Heart left ventricle (tissue), 16 donors: ENCODE measurements at regions not wholly inside any gene's neighbourhood (a gene's known extent, or its start where the extent isn't known, plus 50 kb on each side); places are given as distances from the start of the nearest gene placed in this dataset.
A peak's percentile ranks its signal among the peaks of the same experiment; 100 is the strongest.

Experiments used
- ATAC-seq, 4 donors: fragments of 200-7000 bp; cut with Tn5 transposase; one replicate each; pipeline ENCODE4 v1.9.1; 2020 to 2022; ENCODE audit warnings: moderate library complexity in 4 of 4, mild to moderate bottlenecking in 3 of 4, moderate number of reproducible peaks in 1 of 4
- DNase-seq, 5 donors: peaks; one replicate each; pipeline ENCODE4 v3.0.0-alpha.2; 2020
- H3K27ac ChIP-seq, 12 donors: fragments of 200-600 bp; sonication (generic) in 4 of 12; one replicate each; pipeline versions ENCODE4 v1.5.0 to v1.8.0; 2016 to 2022; ENCODE audit warnings: mild to moderate bottlenecking in 2 of 12
- H3K27me3 ChIP-seq, 9 donors: fragments of 200-600 bp; sonication (generic) in 2 of 9; one replicate each; pipeline versions ENCODE4 v1.5.1 to v1.8.0; 2016 to 2022; ENCODE audit warnings: mild to moderate bottlenecking in 3 of 9
- H3K36me3 ChIP-seq, 9 donors: fragments of 200-600 bp; sonication (generic) in 2 of 9; one replicate each; pipeline versions ENCODE4 v1.5.0 to v1.8.0; 2018 to 2022; ENCODE audit warnings: mild to moderate bottlenecking in 2 of 9
- H3K4me1 ChIP-seq, 12 donors: fragments of 200-600 bp; sonication (generic) in 4 of 12; one replicate each; pipeline versions ENCODE4 v1.5.0 to v1.8.0; 2016 to 2022; ENCODE audit warnings: mild to moderate bottlenecking in 3 of 12
- H3K4me3 ChIP-seq, 12 donors: fragments of 200-600 bp; sonication (generic) in 4 of 12; one replicate each; pipeline versions ENCODE4 v1.5.0 to v1.8.0; 2017 to 2022; ENCODE audit warnings: mild to moderate bottlenecking in 9 of 12, moderate library complexity in 4 of 12
- H3K9me3 ChIP-seq, 12 donors: fragments of 200-600 bp; sonication (generic) in 4 of 12; one replicate each; pipeline versions ENCODE4 v1.5.0 to v1.8.0; 2016 to 2022; ENCODE audit warnings: mild to moderate bottlenecking in 1 of 12
- CTCF ChIP-seq, 12 donors: fragments of 200-600 bp; sonication (generic) in 4 of 12; IDR thresholded peaks; one replicate each; pipeline versions ENCODE4 v1.5.0 to v1.8.0; 2018 to 2022; ENCODE audit warnings: antibody characterized with exemption in 12 of 12, mild to moderate bottlenecking in 5 of 12
- POLR2A ChIP-seq, 2 donors: fragments of 450-650 bp; IDR thresholded peaks; one replicate each; pipeline ENCODE4 v1.6.1; 2017; ENCODE audit warnings: antibody characterized with exemption in 2 of 2, mild to moderate bottlenecking in 2 of 2, moderate library complexity in 2 of 2
- WGBS, 4 donors: extraction: QIAGEN DNeasy Blood & Tissue Kit in 2 of 4; methylation state at CpG; one replicate each; pipeline versions ENCODE4 v1.1.5 to v1.1.7; 2013 to 2018; 5-methylcytosine and 5-hydroxymethylcytosine counted together
- intact Hi-C, 10 donors: fragments of 100-400 bp; cut with DNase I; formaldehyde crosslinking; loops; one replicate each; pipeline versions ENCODE4 v1.11.1 to v1.14.2; 2022
- donor health status: ischemic (EF 13 %, LVEDD 7.1; RV severe dilation, severe dysfunction).
- donor health status: healthy with polysubstance abuse.
- donor health status: DM: no; HTN: yes; CAD: no.
- donor health status: DM: no; HTN: no; CAD: no.
- donor health status: ischemic (EF 25% LVEDD 6.9; RV normal size, moderate dysfunction).
- donor health status: ischemic (EF 25% LVEDD 5.7; RV mildly dilated, moderate dysfunction).
- donor health status: healthy.
- donor health status: DM: yes; HTN: yes; CAD: no.
- donor health status: ischemic (EF 35%, LVEDD 5.7; RV mildly dilated, moderate dysfunction).
- donor health status: nonischemic (EF 11% LVEDD 7.7; RV severe dilation, severe dysfunction).
- donor health status: DM: yes; HTN: yes; CAD: no.
- donor health status: PGD.
- donor health status: ischemic (EF 29% LVEDD 5.4; RV normal size, mild dysfunction).
- donor health status: nonischemic (EF 23%, LVEDD 6.1; RV moderate dilation, normal function).

GRCh38 chr4:126697748-126698147 is 935.0 kb upstream of the INTU start:
- no peak overlapping the region for H3K4me3 ChIP-seq
- ATAC-seq: no peak
- no peaks in the 10 kb centered on the region for H3K27me3 ChIP-seq
- H3K4me1 ChIP-seq: peaks cover 0 to 13% (median 0%) of the 10 kb centered on the region in 12 donors
- no peaks in the 10 kb centered on the region for H3K36me3 ChIP-seq
- H3K27ac ChIP-seq: no peak overlapping the region
- intact Hi-C loops: no loop called here
- WGBS, 4 donors: 51 to 93% (median 84%) methylated on average over 1 of the region's 1 CpG
- no peak for DNase-seq
- no peaks in the 10 kb centered on the region for H3K9me3 ChIP-seq
- TF ChIP-seq CTCF (IDR thresholded peaks at IDR 0.05) (no peak), POLR2A (IDR thresholded peaks at IDR 0.05) (no peak)

- Histone ChIP-seq H3K9me3 (no peaks in the 10 kb centered on the region), H3K36me3 (no peaks in the 10 kb centered on the region), H3K27me3 (no peaks in the 10 kb centered on the region), H3K4me1 (peaks cover 0 to 13% (median 0%) of the 10 kb centered on the region in 12 donors), H3K27ac (no peak overlapping the region), H3K4me3 (no peak overlapping the region)
- intact Hi-C loops: no loop called here
- WGBS, 4 donors: 91 to 94% (median 92%) methylated on average over 3 of the region's 3 CpGs
- TF ChIP-seq CTCF (IDR thresholded peaks at IDR 0.05): no peak
- no peak for TF ChIP-seq POLR2A (IDR thresholded peaks at IDR 0.05)
- no peak for DNase-seq
- ATAC-seq: no peak
These were observed 934.5 kb upstream of the INTU start for GRCh38 chr4:126698224-126698623.

GRCh38 chr4:126701756-126702155 is 931.0 kb upstream of the INTU start:
- Histone ChIP-seq H3K4me1 (peaks cover 0 to 13% (median 0%) of the 10 kb centered on the region in 12 donors), H3K9me3 (no peaks in the 10 kb centered on the region), H3K4me3 (no peak overlapping the region), H3K27me3 (no peaks in the 10 kb centered on the region), H3K36me3 (no peaks in the 10 kb centered on the region), H3K27ac (peak overlapping the region in 2 of 12 donors; percentile 13 to 25)
- TF ChIP-seq CTCF (IDR thresholded peaks at IDR 0.05) (no peak), POLR2A (IDR thresholded peaks at IDR 0.05) (no peak)
- DNase-seq (peak; percentile 22 to 63 (median 43)), ATAC-seq (peak; percentile 86 to 96 (median 92))
- intact Hi-C loops: no loop called here
- WGBS, 4 donors: 45 to 68% (median 49%) methylated on average over 2 of the region's 2 CpGs

- TF ChIP-seq CTCF (IDR thresholded peaks at IDR 0.05) (no peak), POLR2A (IDR thresholded peaks at IDR 0.05) (no peak)
- DNase-seq (no peak), ATAC-seq (peak in 1 of 4 donors; percentile 36)
- H3K36me3 ChIP-seq: no peaks in the 10 kb centered on the region
- H3K4me1 ChIP-seq: peaks cover 0 to 13% (median 0%) of the 10 kb centered on the region in 12 donors
- no peaks in the 10 kb centered on the region for H3K9me3 ChIP-seq
- no peak overlapping the region for H3K4me3 ChIP-seq
- 26 to 70% (median 43%) methylated on average over 1 of the region's 1 CpG for WGBS, 4 donors
- intact Hi-C loops: no loop called here
- no peak overlapping the region for H3K27ac ChIP-seq
- no peaks in the 10 kb centered on the region for H3K27me3 ChIP-seq
These were observed 930.0 kb upstream of the INTU start for GRCh38 chr4:126702747-126703146.
